T47D (cell line): ENCODE measurements at regions not wholly inside any gene's neighbourhood (a gene's known extent, or its start where the extent isn't known, plus 50 kb on each side); places are given as distances from the start of the nearest gene placed in this dataset.
"Not testable (repeated sequence)": the region's sequence is repeated elsewhere in the genome, so short reads cannot be mapped to it uniquely, and the experiment has no call there.

Experiments used
- DNase-seq, 2 experiments: peaks; one replicate each; pipeline versions ENCODE4 v3.0.0 to v3.0.0-alpha.2; 2011 to 2012; ENCODE audit warnings: low read depth in 1 of 2, low spot score in 1 of 2
- JUND ChIP-seq: IDR thresholded peaks from 2 replicates; pipeline ENCODE4 v1.6.1; 2012; ENCODE audit warnings: low read depth
- in situ Hi-C: cut with HindIII; loops from 2 replicates; pipeline ENCODE4 v1.10.0; 2016; ENCODE audit warnings: low sequenced_read_pairs, low pct_unique_long_range_greater_than_20kb

- DNase-seq = no peak
- in situ Hi-C loops = no loop called here
- TF ChIP-seq JUND = no peak
Observed at GRCh38 chr1:96424877-96425276, 296.7 kb upstream of the PTBP2 start.

- in situ Hi-C loops = no loop called here
- TF ChIP-seq JUND = no peak
- no peak for DNase-seq
Observed at GRCh38 chr1:96425382-96426129, 296.0 kb upstream of the PTBP2 start.

GRCh38 chr1:96427616-96428015, 294.0 kb upstream of the PTBP2 start:
- no peak for TF ChIP-seq JUND
- in situ Hi-C loops = no loop called here
- no peak for DNase-seq

- no peak for TF ChIP-seq JUND
- in situ Hi-C loops = no loop called here
- DNase-seq = no peak
Observed at GRCh38 chr1:96445302-96445701, 276.3 kb upstream of the PTBP2 start.

- TF ChIP-seq JUND = no peak
- in situ Hi-C loops = no loop called here
- no peak for DNase-seq
Observed at GRCh38 chr1:96464066-96464465, 257.5 kb upstream of the PTBP2 start.

GRCh38 chr1:96464522-96464921, 257.1 kb upstream of the PTBP2 start:
- in situ Hi-C loops = no loop called here
- DNase-seq = no peak
- no peak for TF ChIP-seq JUND

GRCh38 chr1:96464991-96465390, 256.6 kb upstream of the PTBP2 start:
- in situ Hi-C loops = no loop called here
- TF ChIP-seq JUND = no peak
- DNase-seq = no peak

- in situ Hi-C loops = no loop called here
- no peak for TF ChIP-seq JUND
- DNase-seq = no peak
Observed at GRCh38 chr1:96465441-96465840, 256.1 kb upstream of the PTBP2 start.

GRCh38 chr1:96466842-96467241, 254.7 kb upstream of the PTBP2 start:
- TF ChIP-seq JUND = no peak
- no peak for DNase-seq
- in situ Hi-C loops = no loop called here

- DNase-seq, in situ Hi-C loops: not testable (repeated sequence)
Observed at GRCh38 chr1:96469726-96470125, 251.9 kb upstream of the PTBP2 start.

GRCh38 chr1:96472471-96472870, 249.1 kb upstream of the PTBP2 start:
- in situ Hi-C loops = no loop called here
- no peak for DNase-seq
- TF ChIP-seq JUND = no peak

GRCh38 chr1:96473791-96474434, 247.7 kb upstream of the PTBP2 start:
- DNase-seq = no peak
- no peak for TF ChIP-seq JUND
- in situ Hi-C loops = no loop called here

GRCh38 chr1:96474985-96475743, 246.4 kb upstream of the PTBP2 start:
- no peak for TF ChIP-seq JUND
- no peak for DNase-seq
- in situ Hi-C loops = no loop called here
